ENCODE measurements at regions not wholly inside any gene's neighbourhood (a gene's known extent, or its start where the extent isn't known, plus 50 kb on each side); places are given as distances from the start of the nearest gene placed in this dataset.

DNA sequence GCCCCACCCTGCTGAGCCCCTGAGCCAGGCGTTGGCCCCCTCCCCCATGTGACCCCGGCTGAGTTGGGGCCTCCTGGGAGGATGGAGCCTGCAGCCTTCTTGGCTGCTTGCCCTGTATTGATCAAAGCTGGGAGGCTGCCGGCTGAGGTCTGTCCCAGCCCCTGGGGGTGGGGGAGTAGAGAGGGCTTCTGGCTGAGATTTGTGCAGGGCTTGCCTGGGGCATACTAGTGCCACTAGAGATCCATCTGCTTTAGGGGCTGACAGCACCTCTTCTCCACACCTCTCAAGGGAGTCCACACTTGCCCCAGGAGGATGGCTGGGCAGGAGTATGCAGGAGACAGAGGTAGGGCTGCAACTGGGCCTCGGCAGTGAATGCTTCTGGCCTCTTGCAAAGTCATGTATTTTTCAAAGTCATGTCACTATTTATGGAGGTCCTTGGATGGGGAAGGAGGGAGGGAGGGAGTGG, 53.6 kb upstream of the SSBP3 start:
- no peak for TF ChIP-seq CTCF (IDR thresholded peaks at IDR 0.05)
- no peak for TF ChIP-seq TCF7L2 (IDR thresholded peaks at IDR 0.05; ENCODE audit: low read depth, low read length)
- TF ChIP-seq POLR2AphosphoS5 (IDR thresholded peaks at IDR 0.05; ENCODE audit: low read depth, low read length): no peak

Measured in Panc1 (cell line).